NT2/D1 (cell line): ENCODE measurements at regions not wholly inside any gene's neighbourhood (a gene's known extent, or its start where the extent isn't known, plus 50 kb on each side); places are given as distances from the start of the nearest gene placed in this dataset.

ENCODE experiments used
- SUZ12 ChIP-seq: IDR thresholded peaks from 2 replicates; pipeline ENCODE4 v1.6.1; 2011; ENCODE audit not compliant: insufficient read length, insufficient read depth; ENCODE audit errors: extremely low read depth
- YY1 ChIP-seq: IDR thresholded peaks from 2 replicates; pipeline ENCODE4 v1.6.1; 2011; ENCODE audit not compliant: insufficient read length, insufficient read depth
- ZNF274 ChIP-seq: IDR thresholded peaks from 2 replicates; pipeline ENCODE4 v1.6.1; 2011; ENCODE audit warnings: mild to moderate bottlenecking, low read depth, low read length

- TF ChIP-seq ZNF274 = no peak
- TF ChIP-seq SUZ12 = no peak
- no peak for TF ChIP-seq YY1
These were observed 75.5 kb upstream of the CTAGE1 start for GRCh38 chr18:22493255-22493654.
